ENCODE measurements at regions not wholly inside any gene's neighbourhood (a gene's known extent, or its start where the extent isn't known, plus 50 kb on each side); places are given as distances from the start of the nearest gene placed in this dataset.

- TF ChIP-seq POLR2A (IDR thresholded peaks at IDR 0.05) (no peak), CTCF (IDR thresholded peaks at IDR 0.05) (no peak)
These were observed 315.4 kb downstream of the HAO1 start for GRCh38 chr20:7624886-7625285.
